NB4 (cell line): ENCODE measurements at regions not wholly inside any gene's neighbourhood (a gene's known extent, or its start where the extent isn't known, plus 50 kb on each side); places are given as distances from the start of the nearest gene placed in this dataset.

ENCODE experiments used
- MAX ChIP-seq: IDR thresholded peaks from 2 replicates; pipeline ENCODE4 v1.6.1; 2011; ENCODE audit warnings: low read depth, low read length
- MYC ChIP-seq: IDR thresholded peaks from 2 replicates; pipeline ENCODE4 v1.6.1; 2011; ENCODE audit warnings: low read depth, low read length
- POLR2A ChIP-seq: IDR thresholded peaks from 2 replicates; pipeline ENCODE4 v1.6.1; 2011; ENCODE audit warnings: mild to moderate bottlenecking; ENCODE audit not compliant: insufficient read length; ENCODE audit errors: extremely low read depth
- TF ChIP-seq, protein P1 (sequence below): IDR thresholded peaks from one replicate; pipeline ENCODE4 v1.5.1; 2012; ENCODE audit warnings: low read depth, low read length

DNA sequence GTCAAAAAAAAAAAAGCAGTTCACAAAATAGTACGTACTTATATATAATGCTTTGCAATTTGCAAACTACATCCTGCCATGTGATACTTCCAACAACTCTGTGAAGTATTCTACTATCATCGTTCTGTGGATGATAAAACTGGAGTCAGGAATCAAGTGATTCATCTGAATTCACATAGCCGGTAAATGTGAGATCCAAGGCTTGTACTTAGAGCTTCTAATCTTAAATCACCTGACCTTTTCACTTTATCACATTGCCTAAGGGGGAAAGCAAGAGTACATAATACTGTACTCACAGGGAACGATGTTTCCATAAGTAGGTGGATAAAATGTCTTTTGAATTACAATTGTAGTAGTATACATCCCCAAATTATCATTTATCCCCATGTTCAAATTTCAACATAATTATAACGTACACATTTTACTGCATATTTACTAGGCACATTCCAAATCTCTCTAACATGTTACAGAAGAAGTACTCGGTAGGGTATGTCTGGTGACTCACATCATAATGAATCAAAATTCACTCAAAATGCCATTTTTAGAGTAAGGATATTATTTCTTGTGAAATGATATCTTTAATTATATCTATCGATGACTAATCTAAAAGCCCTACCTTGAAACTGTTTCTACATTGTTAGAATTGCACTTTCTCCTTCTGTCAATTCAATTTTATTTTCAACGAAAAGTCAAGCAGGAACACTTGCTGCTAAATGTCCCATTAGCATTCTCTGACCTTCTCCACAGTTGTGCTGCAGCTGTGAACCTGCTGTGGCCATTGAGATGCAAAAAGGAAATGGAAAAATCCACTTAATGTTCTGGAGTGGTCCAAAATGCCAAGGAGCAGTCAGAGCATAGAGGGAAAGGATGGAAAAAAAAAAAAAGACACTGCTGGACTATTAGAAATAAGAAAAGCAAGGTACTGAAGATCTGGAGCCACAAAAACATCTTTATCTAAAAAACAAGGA is 78.9 kb downstream of the OR2K2 start:
- TF ChIP-seq POLR2A (no peak), MAX (no peak), MYC (no peak)
- TF ChIP-seq, protein P1, sequence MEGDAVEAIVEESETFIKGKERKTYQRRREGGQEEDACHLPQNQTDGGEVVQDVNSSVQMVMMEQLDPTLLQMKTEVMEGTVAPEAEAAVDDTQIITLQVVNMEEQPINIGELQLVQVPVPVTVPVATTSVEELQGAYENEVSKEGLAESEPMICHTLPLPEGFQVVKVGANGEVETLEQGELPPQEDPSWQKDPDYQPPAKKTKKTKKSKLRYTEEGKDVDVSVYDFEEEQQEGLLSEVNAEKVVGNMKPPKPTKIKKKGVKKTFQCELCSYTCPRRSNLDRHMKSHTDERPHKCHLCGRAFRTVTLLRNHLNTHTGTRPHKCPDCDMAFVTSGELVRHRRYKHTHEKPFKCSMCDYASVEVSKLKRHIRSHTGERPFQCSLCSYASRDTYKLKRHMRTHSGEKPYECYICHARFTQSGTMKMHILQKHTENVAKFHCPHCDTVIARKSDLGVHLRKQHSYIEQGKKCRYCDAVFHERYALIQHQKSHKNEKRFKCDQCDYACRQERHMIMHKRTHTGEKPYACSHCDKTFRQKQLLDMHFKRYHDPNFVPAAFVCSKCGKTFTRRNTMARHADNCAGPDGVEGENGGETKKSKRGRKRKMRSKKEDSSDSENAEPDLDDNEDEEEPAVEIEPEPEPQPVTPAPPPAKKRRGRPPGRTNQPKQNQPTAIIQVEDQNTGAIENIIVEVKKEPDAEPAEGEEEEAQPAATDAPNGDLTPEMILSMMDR = no peak
